ENCODE measurements at regions not wholly inside any gene's neighbourhood (a gene's known extent, or its start where the extent isn't known, plus 50 kb on each side); places are given as distances from the start of the nearest gene placed in this dataset.
"Not testable (repeated sequence)": the region's sequence is repeated elsewhere in the genome, so short reads cannot be mapped to it uniquely, and the experiment has no call there.

- DNase-seq; H3K27me3 ChIP-seq; H3K9me3 ChIP-seq; H3K4me1 ChIP-seq; H3K36me3 ChIP-seq; intact Hi-C loops (cut with DNase I): not testable (repeated sequence)
- Histone ChIP-seq H3K9ac (ENCODE audit: low read depth in 2 of 2, low read length in 2 of 2) (peak overlapping the region in 1 of 2 donors; percentile 84), H3K4me3 (peak overlapping the region; percentile 77), H3K27ac (peak overlapping the region; percentile 93)
These were observed 120.6 kb downstream of the PRR15 start for GRCh38 chr7:29684151-29684786.

DNA sequence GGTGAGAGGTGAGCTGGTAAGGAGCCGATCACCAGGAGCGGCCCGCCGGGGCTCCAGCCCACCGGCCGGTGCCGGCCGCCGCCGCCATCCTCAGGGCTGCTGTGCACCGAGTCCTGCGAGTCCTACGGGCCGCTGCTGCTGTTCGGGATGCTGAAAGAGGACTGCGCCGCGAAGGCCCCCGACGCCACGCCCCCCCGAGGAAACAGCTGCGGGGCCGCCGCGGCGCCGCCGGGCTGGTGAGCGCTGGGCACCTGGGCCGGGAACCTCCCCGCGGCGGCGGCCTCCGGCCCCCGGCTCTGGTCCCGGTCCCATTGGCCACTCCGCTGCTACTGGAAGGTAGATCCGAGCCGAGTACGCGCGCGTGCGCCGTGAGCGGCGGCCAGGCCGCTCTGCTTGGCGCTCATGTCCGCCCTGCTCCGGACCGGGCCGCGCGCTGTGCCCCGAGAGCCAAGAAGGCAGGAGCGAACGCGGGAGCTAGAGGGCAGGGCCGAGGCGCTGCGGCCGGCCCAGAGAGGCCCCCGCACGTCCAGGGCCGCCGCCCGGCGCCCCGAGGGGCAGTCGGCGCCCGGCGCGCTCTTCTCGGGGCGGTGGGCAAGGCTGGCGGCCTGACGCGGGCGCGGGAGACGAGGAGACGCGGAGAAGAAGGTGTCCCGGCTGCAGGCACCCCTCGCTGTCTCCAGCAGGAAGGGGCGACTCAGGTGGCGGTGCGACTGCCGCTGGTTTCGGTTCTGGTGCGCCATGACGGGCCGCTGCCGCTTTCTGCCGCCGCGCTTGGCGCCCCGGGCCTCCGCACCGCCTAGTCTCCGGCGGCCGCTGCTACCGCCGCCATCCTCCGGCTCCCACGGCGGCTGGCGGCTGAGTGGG lies 121.3 kb upstream of the WIPF3 start:
- TF ChIP-seq CTCF (IDR thresholded peaks at IDR 0.05), result no peak
- DNase-seq, result peak; percentile 70
- no peaks in the 10 kb centered on the region for H3K27me3 ChIP-seq
- H3K9me3 ChIP-seq, result no peaks in the 10 kb centered on the region
- H3K4me1 ChIP-seq, result no peaks in the 10 kb centered on the region
- H3K9ac ChIP-seq (ENCODE audit: low read depth in 2 of 2, low read length in 2 of 2), result peak overlapping the region; percentile 51 to 84
- H3K4me3 ChIP-seq, result peak overlapping the region; percentile 77
- intact Hi-C loops (cut with DNase I), result no loop called here
- no peaks in the 10 kb centered on the region for H3K36me3 ChIP-seq
- peak overlapping the region; percentile 93 for H3K27ac ChIP-seq

DNA sequence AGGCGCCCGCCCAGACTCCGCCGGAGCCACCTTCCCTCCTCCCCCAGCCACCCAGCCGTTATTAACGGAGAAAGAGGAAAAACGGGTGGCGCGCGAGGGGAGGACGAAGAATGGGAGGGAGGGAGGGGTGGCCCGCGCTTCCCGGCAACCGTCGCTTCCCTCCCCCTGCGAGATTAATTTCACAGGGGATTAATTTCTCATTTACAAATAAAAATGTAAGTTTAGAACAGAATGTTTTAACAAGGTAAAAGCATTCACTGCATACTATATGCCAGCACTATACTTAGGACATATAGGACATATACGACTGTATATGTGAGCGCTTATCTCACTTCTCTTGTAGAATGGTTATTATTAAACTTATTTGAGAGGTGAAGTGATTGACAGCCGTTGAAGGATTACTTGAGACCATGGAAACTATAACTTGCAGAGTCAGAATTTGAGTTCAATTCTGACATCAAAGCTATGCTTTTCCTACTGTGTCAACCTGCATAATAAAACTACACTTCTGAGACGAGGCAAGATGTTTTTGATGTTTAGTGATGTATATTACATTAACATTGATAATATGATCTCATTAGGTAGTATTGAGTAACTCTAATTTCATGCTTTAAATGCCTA lies 120.5 kb upstream of the WIPF3 start:
- H3K27ac ChIP-seq, result peak overlapping the region; percentile 93
- intact Hi-C loops (cut with DNase I); H3K9me3 ChIP-seq; H3K4me1 ChIP-seq; H3K27me3 ChIP-seq; H3K36me3 ChIP-seq; DNase-seq: not testable (repeated sequence)
- H3K4me3 ChIP-seq, result peak overlapping the region; percentile 77
- H3K9ac ChIP-seq (ENCODE audit: low read depth in 2 of 2, low read length in 2 of 2), result peak overlapping the region in 1 of 2 donors; percentile 84

DNA sequence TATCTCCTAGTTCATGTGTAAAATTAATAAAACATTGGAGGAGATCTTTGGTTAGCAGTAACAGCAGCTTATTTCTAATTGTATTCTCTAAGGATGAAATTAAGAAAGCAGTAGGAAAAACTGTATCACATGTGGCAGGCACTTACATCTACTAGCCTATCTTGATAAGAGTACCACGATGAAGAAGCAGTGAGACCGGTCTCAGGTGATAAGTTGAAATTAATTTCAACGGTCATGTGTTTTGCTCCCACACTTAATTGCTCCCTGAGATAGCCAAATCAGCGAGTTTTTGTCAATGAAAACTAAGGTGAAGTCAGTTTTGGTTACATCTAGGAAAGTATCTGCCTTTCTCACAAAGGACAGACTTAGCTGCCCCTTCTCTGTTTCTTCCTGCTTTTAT lies 115.8 kb upstream of the WIPF3 start:
- H3K36me3 ChIP-seq; H3K27ac ChIP-seq; H3K4me1 ChIP-seq; intact Hi-C loops (cut with DNase I); H3K27me3 ChIP-seq; DNase-seq; H3K9me3 ChIP-seq; H3K9ac ChIP-seq (ENCODE audit: low read depth in 2 of 2, low read length in 2 of 2); H3K4me3 ChIP-seq: not testable (repeated sequence)

- H3K4me3 ChIP-seq; intact Hi-C loops (cut with DNase I); DNase-seq: not testable (repeated sequence)
These were observed 109.9 kb upstream of the WIPF3 start for GRCh38 chr7:29696402-29696801.

GRCh38 chr7:29699723-29700122 lies 106.6 kb upstream of the WIPF3 start:
- H3K27ac ChIP-seq; DNase-seq; H3K4me1 ChIP-seq; H3K27me3 ChIP-seq; intact Hi-C loops (cut with DNase I); H3K9me3 ChIP-seq; H3K9ac ChIP-seq (ENCODE audit: low read depth in 2 of 2, low read length in 2 of 2); H3K36me3 ChIP-seq; H3K4me3 ChIP-seq: not testable (repeated sequence)

More at GRCh38 chr7:29696402-29696801, 109.9 kb upstream of the WIPF3 start:
- not testable (repeated sequence) for H3K4me1 ChIP-seq; H3K27ac ChIP-seq; H3K9ac ChIP-seq (ENCODE audit: low read depth in 2 of 2, low read length in 2 of 2); H3K27me3 ChIP-seq; H3K36me3 ChIP-seq; H3K9me3 ChIP-seq

DNA sequence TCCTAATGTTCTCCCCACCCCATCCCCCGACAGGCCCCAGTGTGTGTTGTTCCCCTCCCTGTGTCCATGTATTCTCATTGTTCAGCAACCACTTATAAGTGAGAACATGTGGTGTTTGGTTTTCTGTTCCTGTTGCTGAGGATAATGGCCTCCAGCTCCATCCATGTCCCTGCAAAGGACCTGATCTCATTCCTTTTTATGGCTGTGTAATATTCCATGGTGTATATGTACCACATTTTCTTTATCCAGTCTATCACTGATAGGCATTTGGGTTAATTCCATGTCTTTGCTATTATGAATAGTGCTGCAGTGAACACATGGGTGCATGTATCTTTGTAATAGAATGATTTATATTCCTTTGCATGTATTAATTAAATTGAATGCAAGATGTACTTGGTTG lies 104.8 kb upstream of the WIPF3 start:
- H3K36me3 ChIP-seq; H3K4me1 ChIP-seq; intact Hi-C loops (cut with DNase I); H3K27ac ChIP-seq; H3K27me3 ChIP-seq; DNase-seq; H3K9ac ChIP-seq (ENCODE audit: low read depth in 2 of 2, low read length in 2 of 2); H3K9me3 ChIP-seq; H3K4me3 ChIP-seq: not testable (repeated sequence)

GRCh38 chr7:29703830-29704229 lies 102.5 kb upstream of the WIPF3 start:
- H3K4me1 ChIP-seq; H3K27me3 ChIP-seq; intact Hi-C loops (cut with DNase I); H3K4me3 ChIP-seq; H3K9ac ChIP-seq (ENCODE audit: low read depth in 2 of 2, low read length in 2 of 2); H3K27ac ChIP-seq; H3K9me3 ChIP-seq; DNase-seq; H3K36me3 ChIP-seq: not testable (repeated sequence)

DNA sequence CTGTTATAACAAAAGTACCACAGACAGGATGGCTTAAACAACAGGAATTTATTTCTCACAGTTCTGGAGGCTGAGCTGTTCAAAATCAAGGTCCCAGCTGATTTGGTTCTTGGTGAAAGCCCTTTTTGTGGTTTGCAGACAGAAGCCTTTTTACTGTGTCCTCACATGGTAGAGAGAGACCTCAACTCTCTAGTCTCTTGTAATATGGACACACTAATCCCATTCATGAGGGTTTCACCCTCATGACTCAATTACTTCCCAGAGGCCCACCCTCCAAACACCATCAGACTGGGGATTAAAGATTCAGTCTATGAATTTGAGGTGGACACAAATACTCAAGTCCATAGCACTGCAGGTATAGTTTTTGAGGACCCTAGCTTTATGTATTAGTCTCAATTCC lies 97.3 kb upstream of the WIPF3 start:
- H3K9ac ChIP-seq (ENCODE audit: low read depth in 2 of 2, low read length in 2 of 2); H3K9me3 ChIP-seq; H3K4me3 ChIP-seq; H3K27ac ChIP-seq; H3K4me1 ChIP-seq; H3K36me3 ChIP-seq; H3K27me3 ChIP-seq; intact Hi-C loops (cut with DNase I); DNase-seq: not testable (repeated sequence)

DNA sequence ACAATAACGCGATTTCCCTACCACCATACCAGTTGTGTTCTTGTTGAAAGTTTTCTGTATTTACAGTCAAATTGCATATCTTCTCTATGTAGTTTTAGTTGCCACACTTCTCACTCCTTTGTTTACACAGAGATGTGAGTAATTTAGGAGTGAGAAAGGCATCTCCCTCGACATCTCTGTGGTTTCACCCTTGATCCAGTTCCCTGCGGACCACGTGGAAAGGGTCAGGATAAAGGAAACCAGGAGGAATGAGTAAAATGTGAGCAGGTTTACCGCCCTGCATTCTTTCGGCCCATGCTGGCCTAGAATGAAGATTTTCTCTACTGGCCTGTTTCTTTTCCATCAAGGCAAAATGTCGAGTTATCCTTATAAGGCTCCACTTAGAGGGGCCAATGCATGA lies 83.2 kb upstream of the WIPF3 start:
- not testable (repeated sequence) for DNase-seq, H3K27ac ChIP-seq

More for the DNA sequence above, 83.2 kb upstream of the WIPF3 start:
- H3K4me3 ChIP-seq; H3K4me1 ChIP-seq; intact Hi-C loops (cut with DNase I); H3K27me3 ChIP-seq; H3K9me3 ChIP-seq; H3K36me3 ChIP-seq; H3K9ac ChIP-seq (ENCODE audit: low read depth in 2 of 2, low read length in 2 of 2): not testable (repeated sequence)
